ENCODE measurements at regions not wholly inside any gene's neighbourhood (a gene's known extent, or its start where the extent isn't known, plus 50 kb on each side); places are given as distances from the start of the nearest gene placed in this dataset.

- no peak for TF ChIP-seq POLR2AphosphoS5 (IDR thresholded peaks at IDR 0.05; ENCODE audit: low read depth, low read length)
- TF ChIP-seq POLR2A (IDR thresholded peaks at IDR 0.05; ENCODE audit: low read depth, low read length), result no peak
These were observed 285.2 kb upstream of the SEMA6A start for GRCh38 chr5:116859666-116860320.
